ENCODE measurements at regions not wholly inside any gene's neighbourhood (a gene's known extent, or its start where the extent isn't known, plus 50 kb on each side); places are given as distances from the start of the nearest gene placed in this dataset.

DNA sequence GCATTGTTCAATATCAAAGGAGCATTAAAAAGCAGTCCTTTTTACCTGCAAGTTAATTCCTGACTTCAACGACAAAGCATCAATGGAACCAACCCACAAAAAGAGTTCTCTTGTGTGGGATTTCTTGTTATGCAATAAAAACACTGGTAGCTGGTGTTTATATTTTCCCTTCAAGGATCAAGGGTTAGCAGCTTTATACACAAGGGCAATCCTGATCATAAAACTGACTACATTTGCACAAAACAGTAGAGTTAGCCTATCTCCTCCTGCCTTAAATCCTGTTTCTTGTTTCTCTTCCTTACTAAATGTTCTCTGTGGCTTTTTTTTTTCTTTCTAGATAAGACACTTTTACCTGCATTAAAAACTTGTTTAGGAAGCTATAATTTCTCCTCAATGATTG is 306.4 kb downstream of the SLCO4C1 start:
- ChIA-PET CTCF (interaction anchor here (1.0 to 2.8 kb wide), 3 partner anchors 11 to 42 kb away, joined by 3 to 14 read pairs (median 3); no protein-coding TSS in a partner anchor), POLR2A (no interaction called here)
- TF ChIP-seq, protein P1, sequence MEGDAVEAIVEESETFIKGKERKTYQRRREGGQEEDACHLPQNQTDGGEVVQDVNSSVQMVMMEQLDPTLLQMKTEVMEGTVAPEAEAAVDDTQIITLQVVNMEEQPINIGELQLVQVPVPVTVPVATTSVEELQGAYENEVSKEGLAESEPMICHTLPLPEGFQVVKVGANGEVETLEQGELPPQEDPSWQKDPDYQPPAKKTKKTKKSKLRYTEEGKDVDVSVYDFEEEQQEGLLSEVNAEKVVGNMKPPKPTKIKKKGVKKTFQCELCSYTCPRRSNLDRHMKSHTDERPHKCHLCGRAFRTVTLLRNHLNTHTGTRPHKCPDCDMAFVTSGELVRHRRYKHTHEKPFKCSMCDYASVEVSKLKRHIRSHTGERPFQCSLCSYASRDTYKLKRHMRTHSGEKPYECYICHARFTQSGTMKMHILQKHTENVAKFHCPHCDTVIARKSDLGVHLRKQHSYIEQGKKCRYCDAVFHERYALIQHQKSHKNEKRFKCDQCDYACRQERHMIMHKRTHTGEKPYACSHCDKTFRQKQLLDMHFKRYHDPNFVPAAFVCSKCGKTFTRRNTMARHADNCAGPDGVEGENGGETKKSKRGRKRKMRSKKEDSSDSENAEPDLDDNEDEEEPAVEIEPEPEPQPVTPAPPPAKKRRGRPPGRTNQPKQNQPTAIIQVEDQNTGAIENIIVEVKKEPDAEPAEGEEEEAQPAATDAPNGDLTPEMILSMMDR (IDR thresholded peaks at IDR 0.05; ENCODE audit: control extremely low read depth, extremely low read depth, low read depth, missing control alignments): no peak

DNA sequence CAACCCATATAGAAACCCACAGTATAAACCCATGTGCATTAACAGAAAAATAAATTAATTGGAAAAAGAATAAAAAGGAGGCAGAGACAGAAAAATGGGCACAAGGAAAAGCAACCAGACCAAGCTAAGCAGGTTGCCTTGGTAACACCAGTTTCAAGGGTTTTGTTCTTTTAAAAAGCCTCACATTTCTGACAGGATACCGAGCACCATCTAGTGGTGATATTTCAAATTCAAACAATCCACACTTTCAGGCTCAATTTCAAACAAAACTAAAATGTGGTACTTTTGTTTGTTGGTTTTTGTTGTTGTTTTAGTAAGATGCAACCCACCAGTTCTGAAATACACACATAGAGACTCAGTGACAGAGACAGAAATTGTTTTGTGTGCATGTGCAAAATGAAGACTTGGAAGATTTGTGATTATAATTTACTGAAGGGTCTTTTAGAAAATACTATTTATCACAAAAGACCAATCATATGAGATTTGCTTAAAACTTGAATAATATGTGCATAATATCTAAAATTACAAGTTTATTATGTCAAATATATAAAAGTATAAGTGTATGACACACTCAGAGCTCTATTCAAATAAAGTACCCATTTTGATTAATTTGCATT is 318.2 kb downstream of the SLCO4C1 start:
- POLR2A ChIA-PET: no interaction called here
- CTCF ChIA-PET: interaction anchor here (0.6 to 3.1 kb wide), 10 partner anchors 8 to 1548 kb away, joined by 3 to 22 read pairs (median 4); no protein-coding TSS in a partner anchor
- DNase-seq (ENCODE audit: extremely low spot score): peak; percentile 48
- TF ChIP-seq, protein P1 (IDR thresholded peaks at IDR 0.05; ENCODE audit: control extremely low read depth, extremely low read depth, low read depth, missing control alignments): peak; percentile 60

More for the DNA sequence above, 306.4 kb downstream of the SLCO4C1 start:
- DNase-seq (ENCODE audit: extremely low spot score): no peak

DNA sequence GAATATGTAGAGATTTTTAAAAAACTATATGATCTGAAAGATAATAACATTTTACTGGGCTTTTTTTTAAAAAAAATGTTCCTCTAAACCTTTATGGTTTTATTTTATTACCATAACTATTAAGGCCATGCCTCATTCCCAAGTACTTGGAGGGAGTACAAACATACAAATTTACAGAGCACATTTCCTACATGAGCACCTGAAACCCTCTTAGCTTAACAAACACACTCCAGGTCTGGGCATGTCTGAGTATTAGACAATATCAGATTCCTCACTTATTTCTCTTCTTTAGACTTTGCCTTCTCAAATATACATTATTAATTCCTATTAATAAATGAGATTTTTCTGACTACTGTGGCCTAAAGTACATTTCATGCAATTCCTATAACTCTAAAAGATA is 319.2 kb downstream of the SLCO4C1 start:
- CTCF ChIA-PET: no interaction called here
- TF ChIP-seq, protein P1 (IDR thresholded peaks at IDR 0.05; ENCODE audit: control extremely low read depth, extremely low read depth, low read depth, missing control alignments): no peak
- DNase-seq (ENCODE audit: extremely low spot score): no peak
- POLR2A ChIA-PET: no interaction called here

DNA sequence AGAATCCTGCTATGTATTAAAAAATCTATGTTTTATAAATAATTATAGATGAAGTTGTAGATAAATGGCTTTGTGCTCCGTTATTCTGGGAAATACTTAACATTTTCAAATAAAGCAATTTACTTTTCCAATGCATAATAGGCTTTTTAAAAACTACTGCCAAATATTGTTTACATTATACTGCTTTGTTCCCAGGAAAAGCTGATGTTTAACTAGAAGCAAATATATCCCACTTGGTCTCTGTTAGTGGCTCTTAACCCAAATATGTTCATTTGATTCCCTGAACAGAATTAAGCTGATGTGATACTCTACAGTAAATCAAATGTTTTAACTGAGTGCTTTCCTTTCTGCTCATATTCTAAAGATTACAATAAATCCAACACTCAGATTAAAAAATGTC is 326.3 kb downstream of the SLCO4C1 start:
- TF ChIP-seq, protein P1 (IDR thresholded peaks at IDR 0.05; ENCODE audit: control extremely low read depth, extremely low read depth, low read depth, missing control alignments): no peak
- DNase-seq (ENCODE audit: extremely low spot score): no peak
- ChIA-PET CTCF (no interaction called here), POLR2A (no interaction called here)

DNA sequence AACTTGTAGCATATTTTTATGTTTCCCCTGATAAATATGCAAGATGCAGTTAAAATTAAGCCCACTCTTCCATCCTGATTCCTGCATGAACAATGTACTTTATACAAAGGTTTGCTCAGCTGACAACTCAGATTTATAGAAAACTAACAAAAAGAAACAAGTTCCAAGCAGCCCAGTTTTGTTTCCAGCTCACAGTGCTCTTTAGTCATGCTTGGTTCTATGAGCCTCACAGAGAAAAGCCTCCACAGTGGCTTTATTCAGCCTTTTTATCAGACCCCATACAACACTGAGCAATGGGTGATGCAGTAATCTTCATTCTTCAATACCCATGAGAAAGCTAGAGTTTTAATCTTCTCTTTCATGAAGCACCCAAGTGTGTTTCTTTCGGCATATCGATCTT is 329.6 kb downstream of the SLCO4C1 start:
- ChIA-PET CTCF (no interaction called here), POLR2A (no interaction called here)
- TF ChIP-seq, protein P1 (IDR thresholded peaks at IDR 0.05; ENCODE audit: control extremely low read depth, extremely low read depth, low read depth, missing control alignments): no peak
- no peak for DNase-seq (ENCODE audit: extremely low spot score)

DNA sequence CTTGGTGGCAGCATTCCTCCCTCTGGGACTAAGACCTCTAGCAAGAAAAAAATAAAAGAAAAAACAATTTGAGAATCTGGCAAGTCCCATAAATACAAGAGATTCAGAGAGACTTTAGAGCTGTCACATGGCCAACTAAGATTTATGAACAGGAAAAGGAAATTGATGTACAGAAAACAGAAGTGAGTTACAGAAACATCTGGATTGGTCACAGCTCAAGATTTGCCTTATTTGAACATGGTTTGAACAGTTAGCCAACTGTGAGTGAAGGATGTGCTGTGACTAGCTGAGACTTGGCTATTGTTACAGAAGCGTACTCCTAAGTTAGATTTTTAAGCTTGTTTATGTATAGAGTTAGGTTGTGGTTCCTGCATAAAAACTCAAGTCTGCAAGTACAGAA is 340.2 kb downstream of the SLCO4C1 start:
- DNase-seq (ENCODE audit: extremely low spot score): no peak
- ChIA-PET CTCF (interaction anchor here (1.7 kb wide), 1 partner anchor 14 kb away, joined by 5 read pairs; no protein-coding TSS in a partner anchor), POLR2A (no interaction called here)
- TF ChIP-seq, protein P1 (IDR thresholded peaks at IDR 0.05; ENCODE audit: control extremely low read depth, extremely low read depth, low read depth, missing control alignments): no peak
